Spinal cord (tissue), 9 donors: ENCODE measurements at regions not wholly inside any gene's neighbourhood (a gene's known extent, or its start where the extent isn't known, plus 50 kb on each side); places are given as distances from the start of the nearest gene placed in this dataset.

ENCODE experiments used
- DNase-seq, 6 donors: peaks; one replicate each; pipeline versions ENCODE4 v3.0.0 to v3.0.0-alpha.2; 2013 to 2015; ENCODE audit warnings: low spot score in 6 of 6, low read depth in 4 of 6
- H3K27ac ChIP-seq: one replicate; pipeline ENCODE4 v1.5.1; 2013; ENCODE audit warnings: low read depth, low read length, control low read depth
- H3K27me3 ChIP-seq: one replicate; pipeline ENCODE4 v1.6.1; 2013; ENCODE audit warnings: low read length; ENCODE audit not compliant: control insufficient read depth, insufficient read depth
- H3K36me3 ChIP-seq: one replicate; pipeline ENCODE4 v1.6.1; 2013; ENCODE audit warnings: low read length; ENCODE audit not compliant: control insufficient read depth, insufficient read depth
- H3K4me1 ChIP-seq: one replicate; pipeline ENCODE4 v1.6.1; 2013; ENCODE audit warnings: low read length; ENCODE audit not compliant: control insufficient read depth, insufficient read depth
- H3K4me3 ChIP-seq: one replicate; pipeline ENCODE4 v1.5.1; 2013; ENCODE audit warnings: low read depth, low read length, control low read depth
- H3K9me3 ChIP-seq: one replicate; pipeline ENCODE4 v1.6.1; 2013; ENCODE audit warnings: low read length; ENCODE audit not compliant: control insufficient read depth, insufficient read depth
- WGBS: methylation state at CpG from one replicate; pipeline ENCODE4 v1.1.5; 2013; ENCODE audit warnings: missing lambda C conversion rate; ENCODE audit not compliant: insufficient coverage; 5-methylcytosine and 5-hydroxymethylcytosine counted together
- donor health status: healthy.

DNA sequence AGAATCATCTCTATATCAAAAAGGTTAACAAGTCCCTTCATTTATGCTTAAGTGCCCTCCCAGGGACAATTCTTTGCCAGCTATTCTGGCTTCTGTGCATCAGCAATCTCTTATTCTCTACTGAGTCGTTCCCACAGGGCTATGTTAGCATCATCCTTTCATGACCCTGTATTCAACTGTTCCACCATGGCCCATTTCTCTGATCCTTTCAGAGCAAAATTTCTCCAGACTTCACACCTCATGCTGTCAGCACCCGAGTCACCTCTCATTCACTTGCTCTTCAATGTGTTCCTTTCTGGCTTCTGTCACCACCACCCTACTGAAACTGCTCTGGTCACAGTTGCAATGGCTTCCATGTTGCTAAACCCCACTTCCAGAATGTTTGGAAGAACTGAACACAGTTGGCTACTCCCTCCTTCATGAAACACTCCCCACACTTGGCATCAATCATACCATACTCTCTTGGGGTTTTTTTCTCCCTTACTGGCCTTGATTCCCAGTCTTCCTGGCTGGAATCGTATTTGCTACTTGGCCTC lies 159.5 kb upstream of the HMGA2 start:
- 80% methylated on average over 3 of the region's 3 CpGs for WGBS
- no peak for DNase-seq
- H3K4me1 ChIP-seq, result no peaks in the 10 kb centered on the region
- H3K27me3 ChIP-seq, result no peaks in the 10 kb centered on the region
- H3K36me3 ChIP-seq, result no peaks in the 10 kb centered on the region
- no peak overlapping the region for H3K27ac ChIP-seq
- no peaks in the 10 kb centered on the region for H3K9me3 ChIP-seq
- H3K4me3 ChIP-seq, result no peak overlapping the region

DNA sequence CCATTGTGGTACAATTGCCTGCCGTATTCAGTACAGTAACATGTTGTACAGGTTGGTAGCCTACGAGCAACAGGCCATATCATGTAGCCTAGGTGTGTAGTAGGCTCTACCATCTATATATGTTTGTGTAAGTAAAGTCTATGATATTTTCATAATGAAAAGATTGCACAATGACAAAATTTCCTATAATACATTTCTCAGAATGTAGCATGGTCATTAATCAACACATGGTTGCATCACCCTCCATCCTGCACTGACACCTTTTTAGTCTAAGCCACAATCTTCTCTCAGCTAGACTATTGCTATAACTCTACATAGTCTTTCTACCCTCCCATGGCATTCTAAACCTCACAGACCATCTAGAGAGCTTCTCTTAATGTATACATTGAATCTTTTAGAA lies 158.5 kb upstream of the HMGA2 start:
- no peak for DNase-seq
- H3K27ac ChIP-seq, result no peak overlapping the region
- H3K4me3 ChIP-seq, result no peak overlapping the region
- WGBS, result no CpG with 5 or more reads among the region's 2 CpGs
- no peaks in the 10 kb centered on the region for H3K36me3 ChIP-seq
- no peaks in the 10 kb centered on the region for H3K27me3 ChIP-seq
- H3K9me3 ChIP-seq, result no peaks in the 10 kb centered on the region
- no peaks in the 10 kb centered on the region for H3K4me1 ChIP-seq

DNA sequence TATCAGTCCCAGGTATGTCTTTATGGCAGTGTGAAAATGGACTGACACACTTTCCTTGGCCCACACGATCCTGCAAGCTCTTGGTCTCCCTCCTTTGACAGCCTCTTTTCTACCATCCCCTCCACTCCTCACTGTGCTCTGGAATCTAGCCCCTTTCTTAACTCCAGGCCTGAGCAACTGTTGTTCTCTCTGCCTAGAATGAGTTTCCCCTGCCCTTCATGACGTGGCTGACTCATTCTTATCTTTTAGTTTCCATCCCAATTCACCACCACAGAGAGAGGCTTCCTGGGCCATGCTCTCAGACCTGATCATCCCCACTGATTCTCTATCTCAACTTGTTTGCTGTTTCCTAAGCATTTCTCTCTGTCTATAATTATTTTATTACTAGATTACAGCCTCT lies 157.4 kb upstream of the HMGA2 start:
- Histone ChIP-seq H3K4me3 (no peak overlapping the region), H3K4me1 (no peaks in the 10 kb centered on the region), H3K27ac (no peak overlapping the region), H3K36me3 (no peaks in the 10 kb centered on the region), H3K9me3 (no peaks in the 10 kb centered on the region), H3K27me3 (no peaks in the 10 kb centered on the region)
- no peak for DNase-seq
- WGBS, result 57% methylated on average over 2 of the region's 2 CpGs

DNA sequence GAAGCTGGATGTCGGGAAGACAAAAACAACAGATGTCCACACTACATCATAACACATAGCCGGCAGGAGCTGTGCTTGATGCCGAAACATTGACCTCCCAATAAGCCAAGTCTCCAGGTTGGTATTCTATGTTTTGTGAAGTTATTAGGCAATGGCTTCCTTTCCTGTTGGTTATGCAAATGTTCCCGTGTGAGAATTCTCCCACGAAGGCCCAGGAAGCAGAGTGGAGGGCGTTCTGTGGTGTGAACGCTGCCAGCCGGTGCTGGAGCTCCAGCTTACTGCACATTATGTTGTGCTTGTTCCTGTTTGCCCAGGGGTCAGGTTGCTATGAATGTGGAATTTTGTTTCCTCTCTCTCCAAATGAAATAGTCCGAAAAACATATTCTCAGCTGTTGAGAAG lies 156.4 kb upstream of the HMGA2 start:
- no peaks in the 10 kb centered on the region for H3K27me3 ChIP-seq
- no peaks in the 10 kb centered on the region for H3K4me1 ChIP-seq
- H3K36me3 ChIP-seq, result no peaks in the 10 kb centered on the region
- WGBS, result 52% methylated on average over 2 of the region's 9 CpGs
- H3K4me3 ChIP-seq, result no peak overlapping the region
- DNase-seq, result no peak
- no peaks in the 10 kb centered on the region for H3K9me3 ChIP-seq
- no peak overlapping the region for H3K27ac ChIP-seq

DNA sequence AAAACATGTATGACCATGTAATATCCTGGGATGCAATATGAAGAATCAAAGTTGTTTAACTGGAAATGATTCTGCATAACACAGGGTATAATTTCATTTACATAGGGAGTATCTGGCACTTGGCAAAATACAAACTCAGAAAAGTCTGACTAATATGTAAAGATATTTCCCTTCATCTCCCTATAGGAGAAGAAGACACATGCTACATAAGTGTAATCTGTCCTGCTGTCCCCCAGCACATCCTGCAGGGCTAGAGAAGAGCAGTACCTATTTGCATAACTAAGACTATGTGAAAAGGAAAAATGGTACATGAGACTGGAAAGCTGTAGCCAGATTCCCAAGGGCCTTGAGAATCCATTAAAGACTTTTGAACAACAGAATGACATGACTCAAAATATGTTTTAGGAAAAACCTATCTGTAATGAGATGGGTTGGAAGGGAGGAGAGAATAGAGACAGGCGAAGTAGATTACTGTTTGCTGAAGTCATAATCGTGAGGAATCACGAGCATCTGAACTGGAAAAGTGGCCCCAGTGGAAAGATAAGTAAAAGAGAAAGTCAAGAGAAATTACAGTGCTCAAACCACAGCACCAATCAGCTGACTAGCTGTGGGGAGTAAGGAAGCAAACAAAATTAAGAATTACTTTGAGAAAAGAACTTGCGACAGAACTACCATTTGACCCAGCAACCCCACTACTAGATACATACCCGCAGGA lies 155.1 kb upstream of the HMGA2 start:
- H3K36me3 ChIP-seq, result no peaks in the 10 kb centered on the region
- no peak for DNase-seq
- no CpG with 5 or more reads among the region's 5 CpGs for WGBS
- H3K4me1 ChIP-seq, result no peaks in the 10 kb centered on the region
- no peaks in the 10 kb centered on the region for H3K9me3 ChIP-seq
- no peaks in the 10 kb centered on the region for H3K27me3 ChIP-seq
- no peak overlapping the region for H3K4me3 ChIP-seq
- H3K27ac ChIP-seq, result no peak overlapping the region

DNA sequence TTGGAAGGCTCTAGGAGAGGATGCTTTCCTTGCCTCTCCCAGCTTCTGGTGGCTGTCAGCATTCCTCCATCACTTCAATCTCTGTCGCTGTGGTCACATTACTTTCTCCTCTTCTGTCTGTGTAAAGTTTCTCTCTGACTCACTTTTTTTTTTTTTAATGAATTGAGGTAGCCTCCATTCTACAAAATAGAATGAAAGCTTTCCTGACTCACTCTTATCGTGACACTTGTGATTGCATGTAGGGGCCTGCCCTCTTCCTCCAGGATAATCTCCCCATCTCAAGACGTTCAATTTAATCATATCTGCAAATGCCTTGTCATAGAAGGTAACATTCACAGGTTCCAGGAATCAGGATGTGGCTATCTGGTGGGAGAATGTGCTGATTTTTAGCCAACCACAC lies 153.5 kb upstream of the HMGA2 start:
- H3K4me1 ChIP-seq, result no peaks in the 10 kb centered on the region
- no CpG with 5 or more reads among the region's 3 CpGs for WGBS
- no peak overlapping the region for H3K4me3 ChIP-seq
- no peak overlapping the region for H3K27ac ChIP-seq
- no peaks in the 10 kb centered on the region for H3K9me3 ChIP-seq
- DNase-seq, result no peak
- H3K27me3 ChIP-seq, result no peaks in the 10 kb centered on the region
- no peaks in the 10 kb centered on the region for H3K36me3 ChIP-seq

DNA sequence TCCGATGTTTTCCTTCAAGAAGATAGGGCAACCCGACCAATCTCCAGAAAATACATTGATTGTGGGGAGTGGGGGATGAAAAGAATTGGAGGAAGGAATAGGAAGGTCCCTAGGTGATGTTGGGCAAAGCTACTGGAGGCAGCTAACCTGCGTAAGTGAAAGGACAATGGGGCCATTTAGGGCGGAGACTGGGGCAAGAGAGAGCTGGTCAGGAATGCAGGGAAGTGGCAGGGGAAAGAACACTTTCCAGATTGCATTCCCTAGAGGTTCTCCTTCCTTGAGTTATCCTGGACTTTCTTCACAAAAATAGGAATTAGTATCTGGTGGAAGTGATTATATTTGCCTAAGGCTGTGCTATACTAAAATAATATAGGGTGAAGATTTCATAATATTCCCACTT lies 151.8 kb upstream of the HMGA2 start:
- no peaks in the 10 kb centered on the region for H3K4me1 ChIP-seq
- no peaks in the 10 kb centered on the region for H3K36me3 ChIP-seq
- no peak for DNase-seq
- no peaks in the 10 kb centered on the region for H3K27me3 ChIP-seq
- no peak overlapping the region for H3K4me3 ChIP-seq
- no peaks in the 10 kb centered on the region for H3K9me3 ChIP-seq
- H3K27ac ChIP-seq, result no peak overlapping the region
- 83% methylated on average over 2 of the region's 4 CpGs for WGBS

DNA sequence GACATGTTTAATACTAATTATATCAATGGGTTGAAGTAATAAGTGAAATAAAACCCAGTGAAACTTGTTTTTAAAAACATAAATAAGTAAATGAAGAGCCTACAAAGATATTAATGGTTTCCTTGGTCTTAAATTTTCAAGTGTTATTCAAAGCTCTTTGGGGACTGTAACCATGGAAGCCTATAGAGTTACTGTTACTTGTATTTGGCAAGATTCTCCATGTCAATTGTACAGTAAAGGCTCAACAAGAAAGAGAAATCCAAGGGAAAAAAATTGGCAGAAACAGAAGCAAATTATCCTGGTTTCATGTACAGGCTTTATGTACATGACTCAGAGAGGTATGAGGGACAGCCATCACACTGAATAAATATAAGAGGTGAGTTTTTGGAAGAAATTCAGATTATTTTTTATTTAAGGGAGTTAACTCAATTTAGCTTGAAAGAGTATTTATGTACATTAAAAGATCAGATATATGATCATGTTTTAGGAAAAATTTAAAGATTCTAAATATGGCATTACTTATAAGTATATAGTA lies 151.1 kb upstream of the HMGA2 start:
- H3K27ac ChIP-seq, result no peak overlapping the region
- no peaks in the 10 kb centered on the region for H3K9me3 ChIP-seq
- DNase-seq, result no peak
- no peak overlapping the region for H3K4me3 ChIP-seq
- H3K36me3 ChIP-seq, result no peaks in the 10 kb centered on the region
- H3K27me3 ChIP-seq, result no peaks in the 10 kb centered on the region
- no peaks in the 10 kb centered on the region for H3K4me1 ChIP-seq

DNA sequence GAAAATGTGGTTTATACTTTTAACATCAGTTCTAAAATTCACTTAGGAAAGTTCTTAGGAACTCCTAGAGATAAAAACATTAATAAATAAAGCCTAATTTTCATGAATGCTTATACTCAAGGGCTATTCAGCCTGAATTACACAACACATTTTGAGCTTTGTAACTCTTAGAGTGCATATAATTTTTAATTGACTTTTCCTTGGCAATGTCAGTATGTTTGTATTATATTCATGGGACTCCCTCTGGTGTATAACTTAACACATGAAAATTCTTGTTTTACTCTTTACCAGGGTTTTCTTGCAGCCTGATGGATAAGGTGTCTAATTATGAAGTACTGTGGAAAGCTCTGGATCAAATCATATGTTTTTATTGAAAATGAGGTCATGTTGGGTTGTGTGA lies 150.6 kb upstream of the HMGA2 start:
- no peak overlapping the region for H3K27ac ChIP-seq
- H3K27me3 ChIP-seq, result no peaks in the 10 kb centered on the region
- no peaks in the 10 kb centered on the region for H3K4me1 ChIP-seq
- no peaks in the 10 kb centered on the region for H3K36me3 ChIP-seq
- H3K4me3 ChIP-seq, result no peak overlapping the region
- no peaks in the 10 kb centered on the region for H3K9me3 ChIP-seq
- no peak for DNase-seq

DNA sequence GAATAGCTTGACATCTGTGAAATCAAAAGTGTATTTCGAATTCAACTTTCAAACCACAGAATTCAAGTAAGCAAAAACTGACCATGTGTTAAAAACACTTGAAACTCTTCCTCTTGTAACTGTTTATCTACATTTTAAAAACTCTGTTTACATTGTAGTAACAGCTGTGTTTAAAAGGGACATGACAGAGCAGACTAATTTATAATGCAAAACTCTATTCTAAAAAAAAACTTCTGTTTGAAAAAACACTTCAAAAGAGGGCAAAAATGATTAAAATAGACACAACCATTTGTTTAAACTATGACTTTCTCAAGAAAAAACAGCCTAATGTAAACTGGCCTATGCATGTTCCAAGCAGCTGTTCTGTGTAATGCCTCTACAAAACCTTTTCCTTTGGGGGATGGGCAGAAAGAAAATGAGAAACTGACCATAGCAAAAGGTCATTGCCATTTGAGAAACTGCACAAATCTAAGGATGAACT lies 149.1 kb upstream of the HMGA2 start:
- no peaks in the 10 kb centered on the region for H3K4me1 ChIP-seq
- no CpG with 5 or more reads among the region's 1 CpG for WGBS

More for the DNA sequence above, 149.1 kb upstream of the HMGA2 start:
- no peaks in the 10 kb centered on the region for H3K36me3 ChIP-seq
- H3K4me3 ChIP-seq, result no peak overlapping the region
- peak in 1 of 6 donors; percentile 3 for DNase-seq
- H3K9me3 ChIP-seq, result no peaks in the 10 kb centered on the region
- H3K27me3 ChIP-seq, result no peaks in the 10 kb centered on the region
- no peak overlapping the region for H3K27ac ChIP-seq
